ENCODE measurements at regions not wholly inside any gene's neighbourhood (a gene's known extent, or its start where the extent isn't known, plus 50 kb on each side); places are given as distances from the start of the nearest gene placed in this dataset.

GRCh38 chr9:103203172-103203571, 208.0 kb downstream of the CYLC2 start:
- no peak for TF ChIP-seq CTCF (IDR thresholded peaks at IDR 0.05; ENCODE audit: low read length)
- TF ChIP-seq EZH2 (IDR thresholded peaks at IDR 0.05; ENCODE audit: borderline replicate concordance, low read length) = no peak
